K562 (cell line): ENCODE measurements at regions not wholly inside any gene's neighbourhood (a gene's known extent, or its start where the extent isn't known, plus 50 kb on each side); places are given as distances from the start of the nearest gene placed in this dataset.

Experiments
- ATAC-seq: fragments of 200-7000 bp; cut with Tn5 transposase; 3 replicates; pipeline ENCODE4 v1.9.1; 2020; ENCODE audit warnings: moderate library complexity
- BruUV-seq: library from RNA; stranded (reverse); fragments of 400-500 nt; replicated peaks from 2 replicates; lab custom pipeline; 2021; lab: Mats Ljungman, UMichigan
- CTCF ChIA-PET: fragments of 300-600 bp; formaldehyde crosslinking; extraction: SDS; loops from one replicate; lab custom pipeline; 2021; ENCODE audit warnings: low intra/inter-chr PET ratio; lab: Yijun Ruan, JAX
- POLR2A ChIA-PET: fragments of 300-600, 350-650 bp; sonication (Branson Sonifier 250); formaldehyde crosslinking; extraction: SDS; loops from one replicate; lab custom pipeline; 2021; ENCODE audit warnings: antibody characterized with exemption, inconsistent platforms; lab: Yijun Ruan, JAX
- DNase-seq, 4 experiments: peaks; one replicate each; pipeline versions ENCODE4 v3.0.0 to v3.0.0-alpha.2; 2011 to 2018; ENCODE audit warnings: low spot score in 3 of 4, mixed read lengths in 3 of 4; ENCODE audit errors: extremely low read depth in 1 of 4
- FAIRE-seq: peaks from 2 replicates; lab custom pipeline; 2011; peaks lifted over from hg19 to GRCh38; lab: Jason Lieb, UNC
- H2AFZ ChIP-seq: 2 replicates; pipeline ENCODE4 v1.6.0; 2011; ENCODE audit warnings: low read depth, low read length, control low read depth, inconsistent platforms
- H3K27ac ChIP-seq: fragments of 200-600 bp; 3 replicates; pipeline ENCODE4 v1.8.0; 2011; ENCODE audit warnings: low read depth, mild to moderate bottlenecking, control low read depth, inconsistent platforms, low read length, moderate library complexity, mixed read lengths; ENCODE audit errors: extremely low read depth
- H3K27me3 ChIP-seq, 2 experiments: fragments of 300-600 bp in 1 of 2; 2 replicates in 1 of 2; 3 replicates in 1 of 2; pipeline versions ENCODE4 v1.6.0 to v1.8.0; 2011; ENCODE audit warnings: inconsistent platforms in 2 of 2, low read length in 2 of 2, mild to moderate bottlenecking in 1 of 2, mixed read lengths in 1 of 2, moderate library complexity in 1 of 2; ENCODE audit not compliant: control insufficient read depth in 2 of 2, insufficient read depth in 2 of 2
- H3K36me3 ChIP-seq: fragments of 300-600 bp; 3 replicates; pipeline ENCODE4 v1.8.0; 2011; ENCODE audit warnings: mild to moderate bottlenecking, low read length, inconsistent platforms; ENCODE audit not compliant: control insufficient read depth, insufficient read depth
- H3K4me1 ChIP-seq, 2 experiments: fragments of 200-600 bp in 1 of 2; replicated peaks in 1 of 2; 2 replicates in 1 of 2; 3 replicates in 1 of 2; pipeline versions ENCODE4 v1.5.1 to v1.8.0; 2011; ENCODE audit warnings: inconsistent platforms in 2 of 2, low read length in 2 of 2, mild to moderate bottlenecking in 1 of 2, mixed read lengths in 1 of 2, moderate library complexity in 1 of 2; ENCODE audit not compliant: control insufficient read depth in 2 of 2, insufficient read depth in 2 of 2
- H3K4me2 ChIP-seq: 2 replicates; pipeline ENCODE4 v1.6.1; 2011; ENCODE audit warnings: low read length, control low read depth, inconsistent platforms, mixed read lengths; ENCODE audit not compliant: insufficient read depth
- H3K4me3 ChIP-seq: fragments of 200-600 bp; sonication (generic), shearing (Covaris generic); 2 replicates; pipeline ENCODE4 v1.5.1; 2016; ENCODE audit warnings: control low read depth, inconsistent platforms
- H3K79me2 ChIP-seq: fragments of 200-600 bp; 3 replicates; pipeline ENCODE4 v1.8.0; 2011; ENCODE audit warnings: low read length, inconsistent platforms; ENCODE audit not compliant: control insufficient read depth, insufficient read depth
- H3K9ac ChIP-seq, 2 experiments: 2 replicates each; pipeline versions ENCODE4 v1.6.0 to v1.6.1; 2011; ENCODE audit warnings: low read depth in 2 of 2, low read length in 2 of 2, control low read depth in 1 of 2, inconsistent platforms in 1 of 2, mild to moderate bottlenecking in 1 of 2, mixed read lengths in 1 of 2; ENCODE audit not compliant: insufficient read depth in 1 of 2
- H3K9me1 ChIP-seq: one replicate; pipeline ENCODE4 v1.6.0; 2011; ENCODE audit warnings: inconsistent platforms, mild to moderate bottlenecking, low read length, moderate library complexity; ENCODE audit not compliant: control insufficient read depth, insufficient read depth
- H3K9me3 ChIP-seq: replicated peaks from 2 replicates; pipeline ENCODE4 v1.5.1; 2011; ENCODE audit warnings: low read depth, low read length, inconsistent platforms; ENCODE audit not compliant: control insufficient read depth, insufficient read depth
- H4K20me1 ChIP-seq: replicated peaks from 2 replicates; pipeline ENCODE4 v1.6.1; 2011; ENCODE audit warnings: low read length, inconsistent platforms, mixed read lengths; ENCODE audit not compliant: control insufficient read depth, insufficient read depth
- FOXP1 ChIP-seq: sonication (generic); formaldehyde crosslinking; IDR thresholded peaks from 2 replicates; pipeline ENCODE4 v1.8.0; 2022; ENCODE audit warnings: mild to moderate bottlenecking, missing genetic modification reagents
- MAFG ChIP-seq: fragments of 450-650 bp; conservative IDR thresholded peaks from 2 replicates; pipeline ENCODE4 v1.6.1; 2016; ENCODE audit warnings: missing genetic modification characterization, missing compliant biosample characterization
- NFIC ChIP-seq: fragments of 450-650 bp; IDR thresholded peaks from 2 replicates; pipeline ENCODE4 v1.6.1; 2017; ENCODE audit warnings: mild to moderate bottlenecking, inconsistent platforms
- SMARCE1 ChIP-seq: fragments of 450-650 bp; IDR thresholded peaks from 2 replicates; pipeline ENCODE4 v1.7.1; 2016; ENCODE audit warnings: mild to moderate bottlenecking
- TOE1 ChIP-seq, 2 experiments: fragments of 450-650 bp in 1 of 2; sonication (generic) in 1 of 2; formaldehyde crosslinking in 1 of 2; IDR thresholded peaks; 2 replicates each; pipeline versions ENCODE4 v1.7.1 to v1.8.0; 2016 to 2022; ENCODE audit warnings: borderline replicate concordance in 2 of 2, mild to moderate bottlenecking in 2 of 2, antibody characterized with exemption in 1 of 2, inconsistent platforms in 1 of 2, low read depth in 1 of 2, missing genetic modification reagents in 1 of 2, moderate library complexity in 1 of 2
- ZBTB26 ChIP-seq: fragments of 450-650 bp; formaldehyde crosslinking; IDR thresholded peaks from 2 replicates; pipeline ENCODE4 v1.4.0; 2022; ENCODE audit warnings: missing genetic modification characterization
- ZNF561 ChIP-seq: fragments of 450-650 bp; formaldehyde crosslinking; conservative IDR thresholded peaks from 2 replicates; pipeline ENCODE4 v1.4.0; 2020; ENCODE audit warnings: mild to moderate bottlenecking, moderate library complexity
- ZNF699 ChIP-seq: fragments of 250-450 bp; sonication (Bioruptor Pico); IDR thresholded peaks from 2 replicates; pipeline ENCODE4 v1.8.0; 2021; ENCODE audit warnings: mild to moderate bottlenecking, moderate library complexity; ENCODE audit not compliant: insufficient replicate concordance
- WGBS: fragments of 100-300 bp; shearing (Covaris generic); methylation state at CpG from one replicate; pipeline ENCODE4 v1.1.6; 2016; ENCODE audit warnings: low coverage, mixed read lengths; ENCODE audit not compliant: insufficient coverage; ENCODE audit errors: missing lambda C conversion rate; 5-methylcytosine and 5-hydroxymethylcytosine counted together
- in situ Hi-C: fragments of 300-500 bp; cut with MboI; formaldehyde crosslinking; loops from 4 replicates; pipeline ENCODE4 v1.15.0; 2018; ENCODE audit warnings: inconsistent platforms, mixed read lengths
- intact Hi-C: fragments of 100-400 bp; cut with micrococcal nuclease; formaldehyde crosslinking; loops from 2 replicates; pipeline ENCODE4 v1.14.2; 2022

DNA sequence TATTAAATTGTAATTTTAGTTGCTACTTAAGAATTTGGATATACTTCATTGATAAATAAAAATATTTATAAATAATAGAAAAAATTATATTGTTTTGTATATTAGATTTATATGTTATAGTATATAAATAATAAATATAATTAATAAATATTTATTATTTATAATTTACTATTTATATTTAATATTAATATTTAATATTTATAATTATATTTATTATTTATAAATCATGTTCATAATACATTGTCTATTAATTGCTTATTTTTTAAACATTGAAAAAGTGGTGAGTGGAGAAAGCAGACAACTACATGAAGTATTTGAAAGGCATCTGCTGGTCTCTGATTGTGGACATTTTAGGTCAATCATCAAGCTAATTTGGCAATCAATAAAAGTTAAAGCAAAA, 464.5 kb downstream of the MMUT start:
- Histone ChIP-seq H3K9ac (no peak overlapping the region), H3K79me2 (no peaks in the 10 kb centered on the region), H3K4me3 (no peak overlapping the region), H3K36me3 (no peaks in the 10 kb centered on the region), H3K27ac (no peak overlapping the region), H3K9me1 (no peaks in the 10 kb centered on the region), H2AFZ (no peak overlapping the region), H3K27me3 (no peaks in the 10 kb centered on the region), H4K20me1 (no peaks in the 10 kb centered on the region), H3K9me3 (no peaks in the 10 kb centered on the region), H3K4me2 (no peak overlapping the region), H3K4me1 (no peaks in the 10 kb centered on the region)
- ChIA-PET POLR2A (no interaction called here), CTCF (no interaction called here)
- FAIRE-seq, result no peak
- no peak for DNase-seq
- intact Hi-C loops (no loop called here), in situ Hi-C loops (no loop called here)
- BruUV-seq, result no TSS peak
- TF ChIP-seq SMARCE1 (no peak), ZNF561 (no peak), FOXP1 (no peak)
- no peak for ATAC-seq

- intact Hi-C loops, result no loop called here
These were observed 466.5 kb downstream of the MMUT start for GRCh38 chr6:48996461-48997119.

More at GRCh38 chr6:48996461-48997119, 466.5 kb downstream of the MMUT start:
- TF ChIP-seq ZNF699 (CRISPR knock-in tag) (no peak), ZBTB26 (CRISPR knock-in tag) (no peak), TOE1 (IDR thresholded peaks at IDR 0.05; ENCODE audit: borderline replicate concordance) (no peak), TOE1 (CRISPR knock-in tag; IDR thresholded peaks at IDR 0.05; ENCODE audit: borderline replicate concordance, low read depth) (no peak), MAFG (tag) (no peak), NFIC (peak; percentile 64)
- TF ChIP-seq, all 486 proteins: peak for 1
- WGBS, result 0% methylated on average over 6 of the region's 6 CpGs
- Histone ChIP-seq H3K36me3 (no peaks in the 10 kb centered on the region), H3K9ac (no peak overlapping the region), H2AFZ (no peak overlapping the region), H4K20me1 (no peaks in the 10 kb centered on the region), H3K4me2 (no peak overlapping the region), H3K4me3 (no peak overlapping the region), H3K27ac (no peak overlapping the region), H3K9me3 (no peaks in the 10 kb centered on the region), H3K27me3 (no peaks in the 10 kb centered on the region), H3K4me1 (no peaks in the 10 kb centered on the region), H3K79me2 (no peaks in the 10 kb centered on the region), H3K9me1 (no peaks in the 10 kb centered on the region)
- no peak for DNase-seq
- no peak for FAIRE-seq
- BruUV-seq, result no TSS peak
- POLR2A ChIA-PET, result no interaction called here
- ATAC-seq, result no peak
- CTCF ChIA-PET, result no interaction called here
- in situ Hi-C loops, result no loop called here
